Myocyte (in vitro differentiated cells): ENCODE measurements at regions not wholly inside any gene's neighbourhood (a gene's known extent, or its start where the extent isn't known, plus 50 kb on each side); places are given as distances from the start of the nearest gene placed in this dataset.
"Not testable (repeated sequence)": the region's sequence is repeated elsewhere in the genome, so short reads cannot be mapped to it uniquely, and the experiment has no call there.

Source experiments
- DNase-seq: peaks from one replicate; pipeline ENCODE4 v3.0.0-alpha.2; 2012; ENCODE audit warnings: low read depth

DNA sequence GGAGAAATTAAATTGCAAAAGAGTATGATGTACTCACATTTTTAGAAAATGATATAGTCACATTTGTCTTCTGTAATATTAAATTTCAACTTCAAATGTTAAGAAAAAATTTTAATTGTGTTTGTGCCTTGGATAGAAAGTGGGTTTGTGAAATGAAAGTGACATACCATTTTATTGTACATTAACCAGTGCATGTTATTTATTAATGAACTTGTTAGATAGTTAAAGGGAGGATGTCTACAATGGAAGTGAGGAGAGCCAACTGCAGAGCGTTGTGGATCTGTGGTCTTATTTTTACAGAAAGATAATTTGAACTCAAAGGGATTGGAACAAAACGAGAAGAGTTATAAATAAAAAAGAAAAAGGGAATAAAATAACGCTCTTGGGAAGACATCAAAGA, 291.7 kb downstream of the ARL4A start:
- no peak for DNase-seq

DNA sequence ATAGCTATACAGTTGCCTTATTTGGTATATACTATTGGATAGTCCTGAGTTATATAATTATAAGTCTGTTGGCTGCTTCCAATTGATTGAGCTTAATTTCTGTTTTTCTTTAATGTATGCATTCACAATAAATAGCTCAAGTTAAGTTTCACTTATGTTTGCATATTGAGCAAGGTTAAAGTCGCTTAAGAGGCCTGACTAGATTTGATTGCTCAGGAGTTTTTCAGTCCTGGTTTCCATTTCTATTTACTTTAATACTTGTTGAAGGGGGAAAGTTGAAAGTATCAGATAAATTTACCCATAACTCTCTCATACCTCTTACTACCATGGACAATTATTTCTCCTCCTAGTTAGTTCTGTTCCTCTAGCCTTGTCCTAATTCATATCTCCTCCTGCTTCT, 294.7 kb downstream of the ARL4A start:
- no peak for DNase-seq

DNA sequence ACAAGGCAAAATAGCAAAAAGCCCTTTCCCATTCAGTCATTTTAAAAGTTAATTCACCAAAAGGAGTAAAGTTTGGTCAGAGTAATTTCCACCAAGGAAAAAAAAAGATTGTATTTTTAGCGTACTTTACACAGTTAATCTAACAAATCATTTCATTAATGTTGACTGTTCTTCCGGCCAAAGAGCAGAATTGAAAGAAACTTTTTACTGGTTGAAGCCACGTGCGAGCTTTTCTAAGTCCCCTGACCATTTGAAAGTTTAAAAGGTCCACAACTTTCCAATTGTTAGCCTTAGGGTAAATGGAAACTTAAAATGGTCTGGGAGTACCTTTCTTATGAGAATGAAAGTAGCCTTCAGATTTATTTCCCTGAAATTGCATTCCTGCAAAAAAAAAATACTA, 296.7 kb downstream of the ARL4A start:
- DNase-seq: no peak

DNA sequence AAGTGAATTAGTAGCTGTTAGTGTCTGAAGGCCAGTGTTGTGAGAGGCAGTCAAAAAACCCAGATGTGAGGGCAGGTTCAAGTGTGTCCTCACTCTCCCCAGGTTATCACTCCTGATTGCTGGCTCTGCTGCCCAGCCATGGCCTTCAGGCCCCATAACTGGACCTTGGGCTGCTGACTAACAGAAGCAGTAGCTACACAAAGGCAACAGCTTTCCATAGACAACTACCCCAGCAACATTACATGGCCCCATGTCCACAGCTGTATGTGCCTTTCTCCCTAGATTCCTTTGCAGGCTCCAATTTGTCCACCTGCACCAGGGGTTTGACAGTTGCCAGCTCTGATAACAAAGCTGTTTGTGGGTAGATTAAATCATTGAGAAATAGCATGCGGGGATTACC, 297.8 kb downstream of the ARL4A start:
- no peak for DNase-seq

DNA sequence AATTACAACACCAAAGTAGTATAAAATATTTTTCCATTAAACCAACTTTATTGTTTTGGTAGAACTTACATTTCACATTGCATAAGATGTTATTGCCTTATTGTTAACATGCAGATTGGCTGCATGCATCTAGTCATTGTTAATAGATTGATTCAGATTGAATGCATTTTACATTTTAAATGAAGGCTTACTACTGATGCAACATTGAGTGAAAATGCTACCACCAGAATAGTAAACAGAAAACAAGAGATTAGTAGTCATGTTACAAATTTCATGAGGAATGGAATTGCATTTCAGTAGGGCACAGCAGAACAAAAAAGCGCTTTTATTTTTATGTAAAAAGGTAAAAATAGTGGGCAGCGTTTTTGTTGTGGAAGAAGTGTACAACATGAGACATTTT, 298.3 kb downstream of the ARL4A start:
- DNase-seq: no peak

DNA sequence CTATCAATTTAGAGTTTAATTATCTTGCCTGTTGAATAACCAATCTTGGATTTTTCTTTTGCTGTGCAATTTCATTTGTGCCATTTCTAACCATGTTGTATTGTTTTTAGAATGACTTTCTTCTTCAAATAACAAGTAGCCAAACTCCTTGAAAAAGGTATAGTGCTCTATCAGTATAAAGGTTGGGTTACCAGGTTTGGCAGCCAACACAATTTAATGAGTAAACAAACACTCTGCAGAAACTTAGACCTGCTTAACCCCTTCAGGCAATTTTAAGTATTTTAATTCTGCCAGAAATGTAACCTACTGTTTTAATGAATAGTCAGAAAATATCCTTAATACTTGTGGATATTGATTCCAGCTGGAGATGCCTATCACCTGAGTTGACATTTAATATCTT, 299.8 kb downstream of the ARL4A start:
- DNase-seq: no peak

DNA sequence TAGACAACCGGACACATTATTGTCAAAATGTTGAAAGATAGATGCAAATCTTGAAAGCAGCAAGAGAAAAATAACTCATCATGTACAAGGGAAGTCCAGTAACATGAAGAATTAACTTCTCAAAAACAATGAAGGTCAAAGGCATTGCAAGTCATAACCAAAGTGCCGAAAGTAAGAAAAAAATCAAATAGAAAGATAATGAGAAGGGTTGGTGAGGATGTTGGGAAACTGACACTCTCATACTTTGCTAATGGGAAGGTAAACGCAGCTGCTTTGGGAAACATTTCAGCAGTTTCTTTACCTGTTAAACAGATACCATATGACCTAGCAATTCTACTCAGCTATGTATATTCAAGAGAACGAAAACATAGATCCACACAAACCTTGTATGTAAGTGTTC, 303.0 kb downstream of the ARL4A start:
- no peak for DNase-seq

DNA sequence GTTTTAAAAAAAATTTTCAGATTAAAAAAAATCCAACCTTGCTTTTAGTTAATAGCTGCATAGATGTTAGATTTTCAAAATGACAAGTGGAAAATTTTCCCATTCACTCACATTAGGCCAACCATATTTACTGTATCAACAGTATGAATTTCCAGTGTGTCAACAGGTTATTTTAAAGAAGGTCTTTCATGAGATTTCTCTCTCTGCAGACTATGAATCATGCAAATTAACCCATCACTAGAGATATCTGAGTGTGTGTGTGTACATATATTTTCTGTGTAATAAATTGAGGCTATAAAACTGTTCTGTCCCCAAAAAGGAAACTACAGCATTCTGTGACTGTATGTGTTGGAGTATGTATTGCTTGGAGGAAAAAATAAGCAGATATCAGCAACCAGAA, 305.6 kb downstream of the ARL4A start:
- no peak for DNase-seq

DNA sequence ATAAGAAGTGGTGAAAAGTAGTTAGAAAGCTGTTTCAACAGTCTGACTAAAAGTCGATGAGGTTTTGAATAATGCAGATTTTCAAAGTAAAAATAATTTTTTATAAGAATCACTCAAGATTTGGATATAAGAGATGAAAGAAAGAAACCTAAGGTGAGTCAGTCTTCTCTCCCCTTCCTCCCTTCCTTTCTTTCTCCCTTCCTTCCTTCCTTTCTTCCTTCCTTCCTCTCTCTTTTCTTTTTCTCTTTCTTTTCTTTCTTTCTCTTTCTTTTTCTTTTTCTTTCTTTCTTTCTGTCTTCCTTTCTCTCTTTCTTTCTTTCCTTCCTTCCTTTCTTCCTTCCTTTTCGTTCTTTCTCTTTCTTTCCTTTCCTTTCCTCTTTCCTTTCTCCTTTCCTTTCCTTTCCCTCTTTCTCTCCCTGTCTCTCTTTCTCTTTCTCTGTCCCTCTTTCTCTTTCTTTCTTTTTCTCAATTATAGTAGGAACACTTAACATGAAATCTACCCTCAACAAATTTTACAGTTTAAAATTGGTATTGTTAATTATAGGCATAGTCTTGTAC, 308.6 kb downstream of the ARL4A start:
- DNase-seq: no peak

DNA sequence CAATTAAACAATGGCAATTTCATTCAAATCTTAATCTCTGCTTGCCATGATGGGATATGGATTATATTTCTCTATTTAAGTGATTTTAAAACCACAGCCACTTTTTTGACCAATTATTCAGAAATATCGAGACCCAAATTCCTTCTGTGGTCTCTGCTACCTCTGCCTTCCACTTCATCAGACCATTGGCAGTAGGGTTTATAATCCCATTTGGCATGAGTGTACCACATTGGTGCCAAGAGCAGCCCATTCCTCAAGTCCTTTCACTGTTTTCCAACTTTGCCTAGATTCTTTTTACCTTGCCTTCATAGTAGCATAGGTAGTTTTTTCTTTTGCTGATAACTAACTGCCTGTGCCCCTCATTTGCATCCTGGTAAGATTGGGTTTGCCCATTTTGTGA, 319.9 kb downstream of the ARL4A start:
- DNase-seq: no peak

DNA sequence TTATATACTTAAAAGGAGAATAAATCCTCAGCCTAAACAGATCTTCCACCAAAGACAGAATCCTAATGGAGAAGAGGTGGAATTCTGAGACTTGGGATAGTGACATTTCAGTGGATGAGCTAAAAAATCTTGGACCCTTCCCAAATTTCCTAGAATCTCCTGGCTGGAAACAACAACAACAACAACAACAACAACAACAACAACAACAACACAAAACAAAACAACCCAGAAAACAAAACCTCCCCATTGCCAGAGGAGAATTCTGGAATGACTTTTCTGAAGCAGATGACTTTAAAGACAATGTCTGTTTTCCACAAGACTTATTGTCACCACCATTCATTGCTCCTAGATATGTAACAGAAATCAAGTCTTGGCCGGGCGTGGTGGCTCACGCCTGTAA, 322.1 kb downstream of the ARL4A start:
- no peak for DNase-seq

DNA sequence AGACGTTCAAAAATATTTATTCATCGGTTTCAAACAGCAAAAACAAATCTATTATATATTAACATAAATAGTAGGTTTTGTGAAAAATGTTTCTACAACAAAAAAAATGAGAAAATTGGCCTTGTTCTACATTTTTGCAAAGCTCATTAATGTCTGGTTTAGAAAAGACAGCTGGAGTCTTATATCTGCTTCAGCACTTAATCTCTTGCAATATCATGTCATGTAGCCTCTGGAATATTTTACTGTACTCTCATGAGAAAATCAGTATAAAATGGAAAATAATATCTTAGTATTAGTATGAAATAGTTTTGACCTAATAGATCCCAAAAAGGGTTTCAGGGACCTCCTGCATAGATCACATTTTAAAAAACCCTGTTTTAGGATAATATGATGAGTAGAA, 326.6 kb downstream of the ARL4A start:
- peak; percentile 12 for DNase-seq

DNA sequence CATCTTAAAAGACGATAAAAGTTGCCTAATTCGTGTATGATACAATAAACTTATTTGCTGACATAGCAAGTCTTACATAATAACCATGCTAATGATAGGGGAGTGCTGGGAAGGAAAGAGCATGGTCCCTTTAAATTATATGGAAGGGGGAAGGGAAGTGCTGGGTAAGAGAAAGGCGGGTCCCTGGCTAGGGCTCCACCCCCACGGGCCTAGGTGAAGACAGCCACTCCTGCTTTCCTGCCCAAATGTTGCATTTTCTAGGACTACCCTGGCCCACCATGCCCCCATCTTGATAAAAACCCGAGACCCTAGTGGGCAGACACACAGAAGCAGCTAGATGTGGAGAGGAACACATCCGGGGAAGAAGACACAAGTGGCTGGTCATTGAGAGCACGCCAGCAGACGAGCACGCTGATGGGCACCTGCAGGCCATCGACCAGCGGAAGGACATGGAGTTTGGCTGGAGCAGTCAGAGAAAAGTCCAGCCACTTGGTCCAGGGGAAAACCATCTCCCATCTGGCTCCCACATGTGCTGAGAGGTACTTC, 328.7 kb downstream of the ARL4A start:
- DNase-seq: no peak

DNA sequence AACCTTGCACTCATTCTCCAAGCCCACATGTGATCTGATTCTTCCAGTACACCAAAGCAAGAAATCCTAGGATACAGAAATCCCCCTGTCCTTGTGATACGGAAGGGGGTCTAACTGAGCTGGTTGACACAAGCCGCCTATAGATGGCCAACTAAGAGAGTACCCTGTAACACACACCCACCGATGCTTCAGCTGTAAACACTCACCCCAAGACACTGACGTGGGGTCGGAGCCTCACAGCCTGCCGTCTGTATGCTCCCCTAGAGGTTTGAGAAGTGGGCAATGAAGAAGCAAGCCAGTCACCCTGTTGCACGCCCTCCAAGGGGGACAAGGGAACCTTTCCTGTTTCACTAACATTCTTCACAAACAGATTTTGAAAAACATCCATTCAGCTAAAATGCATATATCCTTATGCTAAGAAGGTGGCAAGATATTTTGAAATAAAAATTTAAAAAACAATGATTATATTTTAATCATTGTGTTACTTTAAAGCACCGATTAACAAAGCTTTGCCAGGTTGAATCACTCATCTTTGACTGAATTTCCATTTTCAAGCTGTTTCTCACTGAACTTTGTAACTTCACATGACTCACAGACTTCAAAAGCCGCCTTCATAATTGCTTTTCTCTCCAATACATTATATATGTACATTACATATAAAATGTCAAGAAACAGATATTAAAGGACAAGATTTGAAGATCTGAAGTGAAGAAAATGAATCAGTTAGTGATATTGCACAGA, 329.3 kb downstream of the ARL4A start:
- no peak for DNase-seq

DNA sequence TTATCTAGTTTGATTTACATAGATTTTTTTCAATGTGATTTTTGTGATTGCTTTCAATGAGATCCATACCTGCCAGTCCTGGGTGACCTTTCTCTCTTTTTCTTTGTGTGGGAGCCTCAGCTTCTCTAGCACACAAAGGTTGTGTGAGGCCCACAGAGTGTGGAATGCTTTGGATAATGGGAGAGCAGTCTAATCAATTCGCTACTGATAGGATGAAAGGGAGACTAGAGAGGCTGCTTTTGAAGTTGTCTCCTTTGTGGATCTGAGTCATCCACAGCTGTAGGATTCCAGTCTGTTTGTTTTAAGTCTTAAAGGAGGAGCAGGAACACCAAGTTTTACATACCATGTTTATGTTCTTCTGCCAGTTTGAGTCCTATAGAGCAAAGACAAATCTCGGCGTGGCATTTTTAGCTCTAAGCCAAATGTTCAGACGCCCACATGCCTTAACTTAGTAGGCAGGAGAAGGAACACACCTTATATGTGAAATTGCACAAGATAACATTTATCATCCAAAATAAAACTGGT, 330.0 kb downstream of the ARL4A start:
- peak; percentile 26 for DNase-seq

DNA sequence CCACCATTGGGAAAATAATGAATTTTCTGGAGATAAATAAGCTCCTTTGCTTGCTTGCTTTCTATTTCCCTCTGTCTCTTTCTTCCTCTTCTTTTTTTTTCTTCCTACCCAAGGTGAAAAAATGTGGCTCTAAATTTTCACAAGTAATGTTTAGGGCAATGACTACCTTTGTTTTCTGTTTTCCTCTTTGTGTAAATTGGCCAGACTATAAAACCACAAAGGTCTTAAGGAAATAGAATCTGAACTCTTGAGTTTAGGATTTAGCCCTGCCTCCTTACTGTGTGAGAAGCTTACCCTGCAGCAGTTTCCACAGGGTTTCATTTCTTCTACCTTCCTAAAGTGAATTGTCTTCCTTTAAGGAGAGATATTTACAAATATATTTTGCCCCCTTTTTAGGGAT, 330.4 kb downstream of the ARL4A start:
- DNase-seq: peak; percentile 18

DNA sequence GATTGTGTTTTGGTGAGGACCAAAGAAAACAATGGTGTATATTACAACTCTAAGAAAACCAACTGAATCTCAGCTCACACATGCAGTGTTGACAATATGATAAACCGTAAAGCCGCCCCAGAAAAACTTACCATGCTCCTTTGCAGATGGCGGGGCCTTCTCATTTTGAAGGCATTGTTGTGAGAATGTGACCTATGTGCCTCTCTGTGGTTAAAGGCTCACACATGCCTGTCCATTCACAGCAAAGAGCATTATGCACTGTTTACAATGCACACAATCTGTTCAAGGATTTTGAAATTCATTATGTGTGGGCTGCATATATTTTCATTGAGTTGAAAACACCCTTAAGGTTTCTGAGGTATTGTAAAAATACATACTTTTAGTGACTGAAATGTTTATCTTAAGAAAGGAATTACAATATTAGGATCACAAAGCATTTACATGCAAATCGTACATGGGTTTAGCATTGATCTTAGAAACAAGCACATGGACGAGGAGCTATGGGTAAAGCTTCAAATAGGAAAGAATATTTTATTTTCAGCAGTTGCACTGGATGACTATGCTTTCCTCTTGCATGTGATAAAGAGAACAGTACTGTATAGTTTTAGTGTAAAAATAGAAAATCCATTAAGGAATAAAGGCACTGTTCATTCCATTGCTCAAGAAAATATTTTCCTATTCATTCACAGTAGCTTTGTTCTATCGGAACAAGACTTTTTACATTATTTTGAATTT, 334.3 kb downstream of the ARL4A start:
- DNase-seq: no peak

DNA sequence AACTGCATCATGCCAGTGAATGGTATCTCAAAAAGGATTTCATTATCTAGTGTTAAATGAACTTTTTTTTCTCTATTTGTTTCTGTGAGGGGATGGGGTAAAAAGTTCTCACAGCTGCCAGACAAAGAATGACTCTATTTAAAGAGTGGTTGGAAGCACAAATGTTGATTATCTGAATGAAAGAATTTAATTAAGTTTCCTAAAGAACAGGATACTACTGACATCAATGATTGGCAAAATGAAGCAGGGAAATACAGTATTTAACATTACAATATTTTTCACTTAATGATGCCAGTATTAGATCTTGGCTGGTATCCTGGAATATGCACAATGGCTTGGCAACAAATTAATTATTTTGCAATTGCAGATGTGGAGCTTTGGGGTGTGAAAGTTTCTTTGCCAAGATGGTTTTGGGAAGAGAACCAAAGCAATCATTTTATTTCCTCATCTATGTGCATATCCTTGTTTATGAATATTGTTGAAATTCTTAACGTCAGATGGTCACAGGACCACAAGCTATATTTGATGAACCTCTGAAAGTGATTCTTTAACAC, 336.8 kb downstream of the ARL4A start:
- no peak for DNase-seq

DNA sequence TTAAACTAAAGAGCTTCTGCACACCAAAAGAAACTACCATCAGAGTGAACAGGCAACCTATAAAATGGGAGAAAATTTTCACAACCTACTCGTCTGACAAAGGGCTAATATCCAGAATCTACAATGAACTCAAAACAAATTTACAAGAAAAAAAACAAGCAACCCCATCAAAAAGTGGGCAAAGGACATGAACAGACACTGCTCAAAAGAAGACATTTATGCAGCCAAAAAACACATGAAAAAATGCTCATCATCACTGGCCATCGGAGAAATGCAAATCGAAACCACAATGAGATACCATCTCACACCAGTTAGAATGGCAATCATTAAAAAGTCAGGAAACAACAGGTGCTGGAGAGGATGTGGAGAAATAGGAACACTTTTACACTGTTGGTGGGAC, 337.6 kb downstream of the ARL4A start:
- DNase-seq: not testable (repeated sequence)

DNA sequence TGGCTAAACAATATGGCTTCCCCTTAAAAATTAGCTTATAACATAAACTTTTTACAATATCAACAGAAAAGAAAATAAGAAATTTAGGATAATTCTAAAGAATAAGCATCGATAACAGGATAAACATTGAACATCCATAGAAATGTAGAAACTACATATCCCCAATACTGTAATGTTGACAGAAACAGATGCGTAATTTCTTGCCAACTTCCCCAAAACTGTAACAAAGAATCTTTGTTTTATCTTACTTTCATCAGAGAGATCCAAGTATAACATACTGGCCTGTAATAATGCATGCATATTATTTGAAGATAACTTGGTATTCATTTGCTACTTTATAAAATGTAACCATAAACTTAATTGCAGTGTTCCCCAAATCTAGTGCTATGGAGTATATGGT, 339.9 kb downstream of the ARL4A start:
- DNase-seq: no peak

DNA sequence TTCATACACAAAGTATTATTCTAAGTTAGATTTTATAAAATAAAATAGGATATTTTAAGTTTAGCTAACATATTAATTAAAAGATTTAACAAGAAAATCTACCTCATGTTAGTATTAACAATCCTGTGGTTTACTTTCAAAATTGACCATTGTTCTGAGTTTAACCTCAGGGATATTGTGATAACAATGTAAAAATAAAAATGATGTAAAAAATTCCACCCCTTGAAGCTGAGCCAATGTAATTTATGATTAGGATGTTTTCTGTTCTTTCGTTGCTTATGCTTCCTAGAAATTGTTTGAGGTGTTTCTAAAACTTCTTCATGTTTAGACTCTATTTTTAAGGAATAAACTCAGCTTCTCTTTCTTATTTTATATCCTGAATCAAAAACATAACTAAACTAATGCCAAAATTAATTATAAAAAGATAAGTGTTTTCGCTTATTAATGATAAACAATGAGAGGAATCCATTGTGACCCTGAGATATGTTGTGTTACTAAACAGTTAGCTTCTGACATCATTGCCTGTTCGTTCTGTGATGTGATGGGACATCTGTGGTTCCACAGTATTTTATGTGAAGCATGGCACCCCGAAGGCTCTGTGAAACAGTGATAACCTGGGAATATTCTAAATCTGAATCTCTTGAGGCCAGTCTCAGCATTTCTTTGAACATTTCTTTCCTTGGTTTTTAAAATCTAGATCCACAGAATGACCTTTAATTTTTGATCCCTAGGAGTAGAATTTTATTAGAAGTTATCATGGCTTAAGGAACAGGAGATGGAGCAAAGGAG, 340.8 kb downstream of the ARL4A start:
- DNase-seq: no peak
